HT-29 (cell line): ENCODE measurements at regions not wholly inside any gene's neighbourhood (a gene's known extent, or its start where the extent isn't known, plus 50 kb on each side); places are given as distances from the start of the nearest gene placed in this dataset.
"Not testable (repeated sequence)": the region's sequence is repeated elsewhere in the genome, so short reads cannot be mapped to it uniquely, and the experiment has no call there.

Experiments used
- DNase-seq: peaks from one replicate; pipeline ENCODE4 v3.0.0-alpha.2; 2015; ENCODE audit warnings: low spot score

DNA sequence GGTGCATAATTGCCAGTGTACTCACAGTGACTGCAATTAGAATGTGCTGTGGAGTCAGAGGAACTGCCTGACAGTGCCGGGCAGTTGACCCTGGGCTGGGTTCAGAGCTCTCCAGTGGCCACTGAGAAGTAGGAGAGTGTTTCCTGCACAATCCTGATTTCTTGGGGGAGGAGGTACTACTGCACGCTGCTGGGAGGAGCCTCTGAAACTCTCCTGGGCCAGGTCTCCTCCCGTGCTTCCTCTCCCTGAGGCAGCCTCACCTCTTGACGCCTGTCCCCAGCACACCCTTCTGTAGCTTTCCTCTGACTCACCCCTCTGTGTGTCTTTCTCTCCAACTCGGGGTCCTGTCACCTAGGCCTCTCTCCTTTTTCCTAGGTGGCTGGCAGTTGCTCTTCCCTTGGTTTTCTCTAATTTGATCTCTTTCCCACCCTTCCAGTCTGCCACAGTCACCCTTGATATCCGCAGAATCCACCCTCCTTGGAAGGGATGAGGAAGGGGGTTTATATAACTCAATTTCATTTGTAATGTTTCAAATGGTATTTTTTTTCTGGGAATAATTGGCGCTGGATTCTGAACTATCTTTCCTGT lies 264.7 kb upstream of the PLGLB2 start:
- DNase-seq = peak; percentile 1

DNA sequence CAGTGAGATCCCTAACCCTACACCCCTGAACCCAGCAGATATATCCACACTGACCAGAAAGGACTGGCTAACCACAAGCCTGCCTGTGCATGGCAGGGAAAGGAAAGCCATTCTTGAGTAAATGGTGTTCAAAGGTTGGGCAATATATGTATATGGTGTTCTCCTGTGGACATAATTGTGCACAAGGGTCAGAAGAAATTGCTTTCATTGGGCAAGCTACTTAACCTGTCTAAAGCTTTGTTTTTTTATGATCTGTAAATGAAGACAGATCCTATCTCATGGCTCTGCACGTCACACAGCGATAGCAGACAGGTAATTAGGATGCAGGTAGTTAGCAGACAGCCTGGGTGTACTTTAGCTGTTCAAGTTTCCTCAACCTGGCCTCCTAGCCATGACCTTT lies 263.5 kb upstream of the PLGLB2 start:
- DNase-seq = not testable (repeated sequence)

DNA sequence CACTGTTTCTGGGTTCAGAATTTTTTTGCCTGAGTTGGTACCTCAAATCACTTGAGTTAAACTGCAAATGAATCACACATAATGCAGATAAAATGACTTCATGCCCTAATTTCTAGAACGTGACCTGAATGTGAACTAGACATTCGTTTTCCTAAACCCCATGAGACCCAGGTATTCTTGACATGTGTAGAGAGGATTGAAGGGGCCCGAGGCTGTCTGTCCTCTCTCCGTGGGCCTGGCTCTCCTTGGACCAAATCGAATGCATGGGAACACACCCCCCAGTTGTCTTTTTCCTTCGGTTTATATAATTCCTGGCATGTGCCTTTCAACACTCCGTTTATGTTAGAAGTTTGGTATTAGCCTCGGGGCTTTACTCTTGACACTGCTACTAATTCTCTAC lies 262.4 kb upstream of the PLGLB2 start:
- DNase-seq = not testable (repeated sequence)

DNA sequence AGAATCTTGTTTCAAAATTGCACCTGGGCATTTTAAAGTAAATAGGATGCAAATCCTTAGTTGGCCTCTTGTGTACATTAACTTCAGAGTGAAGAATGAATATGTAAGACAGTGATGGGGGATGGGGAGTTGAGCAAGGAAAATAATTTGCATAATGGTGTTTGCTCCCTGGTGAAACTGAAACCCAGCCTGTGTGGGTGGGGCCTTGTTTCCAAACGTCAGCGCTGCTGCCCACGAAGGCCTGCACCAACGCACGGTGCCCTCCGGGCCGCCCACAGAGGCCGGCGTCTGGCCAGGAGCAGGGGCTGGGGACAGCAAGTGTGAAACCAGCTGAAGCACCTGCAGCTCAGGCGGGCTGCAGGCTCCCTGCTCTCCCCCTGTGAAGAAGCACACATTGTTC lies 262.0 kb upstream of the PLGLB2 start:
- not testable (repeated sequence) for DNase-seq

DNA sequence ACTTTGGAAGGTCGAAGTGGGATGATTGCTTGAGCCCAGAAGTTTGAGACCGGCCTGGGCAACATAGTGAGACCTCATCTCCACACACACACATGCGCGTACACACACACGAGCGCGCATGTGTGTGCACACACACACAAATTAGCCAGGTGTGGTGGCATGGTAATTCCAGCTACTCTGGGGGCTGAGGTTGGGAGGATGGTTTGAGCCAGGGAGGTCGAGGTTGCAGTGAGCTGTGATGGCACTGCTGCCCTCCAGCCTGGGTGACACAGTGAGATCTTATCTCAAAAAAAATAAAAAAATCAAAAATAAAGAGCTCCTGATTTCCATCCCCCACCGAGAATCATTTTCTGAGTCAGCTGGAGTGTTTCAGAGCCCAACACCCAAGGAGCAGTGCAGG lies 261.5 kb upstream of the PLGLB2 start:
- peak; percentile 2 for DNase-seq

DNA sequence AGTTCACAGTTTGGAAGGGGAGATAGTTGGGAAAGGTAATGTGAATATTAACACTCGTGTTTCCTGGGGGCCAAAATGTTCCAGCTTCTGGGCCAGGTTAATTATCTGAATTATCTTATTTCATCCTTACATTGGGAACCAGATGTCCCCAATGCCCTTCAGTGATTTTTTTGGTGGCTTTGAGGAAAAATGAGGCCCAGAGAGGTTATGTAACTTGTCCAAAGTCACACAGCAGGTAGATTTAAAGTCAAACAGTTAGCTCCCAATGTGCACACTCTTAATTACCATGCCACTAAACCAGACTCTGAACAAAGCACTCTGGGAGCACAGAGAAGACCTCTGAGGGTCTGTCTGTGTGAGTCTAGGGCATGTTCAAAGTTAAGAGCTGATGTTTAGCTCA lies 259.9 kb upstream of the PLGLB2 start:
- DNase-seq = not testable (repeated sequence)

DNA sequence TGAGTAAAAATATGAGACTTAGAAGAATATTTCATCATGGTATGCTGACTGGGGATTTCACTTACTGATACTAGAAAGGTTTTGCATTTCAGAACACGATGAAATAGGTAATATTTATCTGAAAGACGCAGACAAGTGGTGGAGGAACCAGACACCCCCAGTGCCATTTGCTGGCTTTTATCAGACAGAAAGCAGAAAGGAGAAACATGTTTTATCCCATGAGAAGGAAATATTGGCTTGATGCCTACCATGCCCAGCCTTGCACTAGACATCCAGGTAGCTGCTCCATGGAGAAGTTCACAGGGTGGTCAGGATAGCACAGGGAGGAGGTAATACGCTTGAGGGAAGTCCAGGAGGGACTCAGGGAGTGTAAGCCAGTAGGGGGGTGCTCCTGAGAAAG lies 258.9 kb upstream of the PLGLB2 start:
- DNase-seq = not testable (repeated sequence)

DNA sequence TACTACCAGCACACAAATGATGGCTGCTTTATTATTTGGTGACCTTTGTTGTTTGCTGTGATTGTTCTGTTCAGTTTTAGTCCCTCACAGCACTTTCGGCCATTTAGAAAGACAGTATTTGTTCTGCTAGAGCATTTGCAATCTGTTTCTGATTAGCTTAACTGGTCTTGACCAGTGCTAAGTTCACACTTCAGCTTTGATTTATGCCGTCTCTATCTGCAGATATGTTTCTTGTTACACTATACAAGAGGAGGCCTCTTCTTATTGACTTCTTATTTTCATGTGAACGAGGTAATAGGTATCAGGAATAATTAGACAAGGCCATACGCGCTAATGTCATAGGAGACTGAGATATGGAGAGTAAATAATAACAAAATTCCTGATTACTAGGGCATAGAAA lies 253.0 kb upstream of the PLGLB2 start:
- DNase-seq = not testable (repeated sequence)

DNA sequence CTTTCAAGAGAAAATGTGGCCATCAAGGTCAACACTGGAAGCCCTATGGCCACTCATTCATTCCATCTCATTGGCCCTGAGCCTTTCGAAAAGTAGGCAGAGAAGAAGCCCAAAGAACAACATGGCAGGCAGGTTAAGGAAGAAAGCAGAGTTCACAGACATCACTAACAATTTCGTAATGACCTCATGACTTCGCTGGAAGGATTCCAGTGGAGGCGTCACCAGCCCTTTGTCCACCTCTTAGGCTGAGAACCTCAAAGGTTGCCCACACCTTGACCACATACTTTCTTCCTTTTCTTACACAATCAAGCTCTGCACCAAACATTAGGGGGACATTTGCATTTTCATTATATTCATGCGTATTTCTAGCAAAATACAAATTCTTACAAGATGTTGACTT lies 252.4 kb upstream of the PLGLB2 start:
- DNase-seq = not testable (repeated sequence)

DNA sequence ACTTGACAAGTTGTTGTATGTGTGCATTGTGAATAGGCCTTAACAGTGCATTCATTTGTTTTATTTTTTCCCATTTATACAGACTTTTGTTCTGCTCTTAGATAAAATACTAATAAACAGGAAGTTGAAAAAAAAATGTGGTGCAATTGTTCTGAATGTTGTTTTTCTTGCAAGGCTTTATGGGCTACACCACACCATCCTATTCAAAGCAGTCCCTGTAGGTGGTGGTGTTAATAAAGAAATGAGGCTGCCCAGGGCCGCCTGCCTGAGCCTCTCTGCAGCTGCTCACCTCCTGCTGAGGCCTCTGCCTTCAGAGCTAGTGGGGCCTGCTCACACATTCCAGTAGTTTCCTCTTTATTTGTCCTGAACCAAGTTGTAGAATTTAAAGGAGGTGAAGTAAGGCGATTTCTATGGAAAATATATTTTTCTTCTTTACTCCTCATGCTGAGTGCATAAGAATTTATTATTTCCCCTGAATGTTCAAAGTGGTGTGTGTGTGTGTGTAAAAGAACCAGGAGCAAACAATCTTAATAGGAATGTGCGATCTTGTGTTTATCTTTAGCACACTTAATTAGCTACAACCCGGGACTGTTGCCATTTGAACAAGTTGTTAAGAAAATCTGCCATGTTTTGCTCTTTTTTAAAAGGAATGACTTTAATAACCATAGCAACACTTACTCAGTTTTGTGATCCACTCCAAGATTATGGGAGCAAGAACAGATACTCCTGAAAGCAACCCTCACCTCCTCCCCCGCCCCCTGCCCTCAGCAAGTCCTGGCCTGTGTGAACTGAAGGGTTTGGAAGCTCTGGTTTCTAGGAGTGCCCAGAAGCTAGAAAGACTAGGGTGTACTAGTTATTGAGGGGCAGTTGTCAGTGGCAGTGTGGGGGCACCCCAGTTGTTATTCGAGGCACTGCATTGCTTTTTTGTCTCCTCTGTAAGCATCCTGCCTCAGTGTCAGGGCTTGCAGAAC lies 251.6 kb upstream of the PLGLB2 start:
- DNase-seq = not testable (repeated sequence)

DNA sequence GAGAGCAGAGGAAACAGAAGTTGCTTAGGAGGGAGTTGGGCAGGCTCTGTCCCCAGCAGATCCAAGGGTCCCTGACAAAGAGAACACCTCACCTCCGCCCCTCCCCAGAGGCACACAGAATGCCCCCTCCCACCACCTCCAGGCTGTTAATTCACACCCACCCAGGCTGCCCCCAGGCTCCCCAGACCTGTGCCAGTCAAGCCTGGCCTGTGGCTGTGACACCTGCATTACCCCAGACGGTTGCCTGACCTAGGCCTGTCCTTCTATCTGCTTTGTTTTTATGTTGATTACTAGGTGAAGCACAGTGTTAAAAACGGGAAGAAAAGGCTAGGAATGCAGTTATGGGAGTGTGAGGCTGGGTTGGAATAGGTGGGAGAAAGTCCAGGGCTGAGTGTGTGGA lies 250.8 kb upstream of the PLGLB2 start:
- DNase-seq = not testable (repeated sequence)

DNA sequence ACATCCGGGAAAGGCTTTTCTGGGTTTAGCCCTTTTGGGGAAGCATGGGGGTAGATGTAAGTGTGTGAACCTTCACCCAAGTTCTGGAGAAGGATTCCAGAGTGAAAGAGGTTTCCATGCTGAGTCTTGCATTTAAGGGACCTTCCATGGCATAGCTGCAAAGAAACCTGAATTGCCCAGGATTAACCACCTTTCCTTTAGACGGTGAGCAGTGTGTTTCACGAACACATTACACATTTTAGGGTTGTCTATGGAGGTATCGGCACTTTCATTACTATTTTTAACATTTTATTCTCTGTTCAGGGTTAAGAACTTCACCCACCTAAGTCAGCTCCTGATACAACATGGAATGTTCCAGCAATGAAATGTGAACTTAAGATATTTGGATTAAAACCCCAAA lies 250.2 kb upstream of the PLGLB2 start:
- DNase-seq = not testable (repeated sequence)

DNA sequence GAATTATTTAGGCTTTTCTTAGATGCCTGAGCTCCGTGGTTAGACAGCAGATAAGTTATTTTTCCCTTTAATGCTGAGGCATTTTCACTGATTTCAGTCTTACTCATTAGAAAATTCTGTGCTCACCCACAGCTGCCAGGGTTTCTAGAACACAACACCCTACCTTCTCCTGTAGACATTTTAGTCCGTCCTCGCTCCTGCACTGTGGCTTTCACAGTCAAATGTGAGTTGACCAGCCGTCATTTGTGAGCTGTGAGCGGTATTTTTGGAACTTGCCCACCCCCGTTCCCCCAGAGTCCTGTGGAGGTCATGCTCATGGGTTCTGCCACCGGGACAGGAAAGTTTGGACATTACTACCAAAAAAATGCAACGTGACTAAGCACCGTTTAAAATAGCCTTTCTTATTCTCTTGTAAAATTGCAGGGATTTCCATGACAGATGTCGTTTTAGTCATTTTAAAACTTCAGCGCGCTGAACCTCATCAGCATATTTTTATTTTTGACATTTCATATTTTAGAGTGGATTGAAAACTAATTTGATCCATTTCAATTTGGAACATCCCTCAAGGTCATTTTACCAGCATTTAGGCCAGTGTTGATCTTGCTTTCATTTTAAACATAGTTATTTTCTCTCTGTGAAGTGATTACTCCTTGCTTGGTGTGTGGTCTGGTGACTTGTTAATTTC lies 249.6 kb upstream of the PLGLB2 start:
- DNase-seq = not testable (repeated sequence)

DNA sequence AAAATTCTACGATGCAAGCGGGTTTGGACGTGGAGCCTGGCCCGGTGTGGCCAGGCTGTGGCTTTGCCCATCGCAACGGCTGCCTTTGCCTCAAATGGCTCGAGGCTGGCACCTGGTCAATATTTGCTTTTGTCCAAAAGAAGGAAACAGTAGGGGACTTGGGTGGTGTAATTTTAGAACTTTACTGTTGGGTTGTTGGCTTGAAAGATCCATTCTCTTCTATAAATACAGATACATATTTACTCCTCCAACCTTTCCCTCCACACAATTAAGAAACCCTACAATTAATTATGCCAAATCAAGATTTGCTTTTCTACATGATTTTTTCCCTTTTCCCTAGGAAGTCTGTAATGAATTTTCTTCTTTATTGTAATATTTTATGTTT lies 249.0 kb upstream of the PLGLB2 start:
- DNase-seq = not testable (repeated sequence)

DNA sequence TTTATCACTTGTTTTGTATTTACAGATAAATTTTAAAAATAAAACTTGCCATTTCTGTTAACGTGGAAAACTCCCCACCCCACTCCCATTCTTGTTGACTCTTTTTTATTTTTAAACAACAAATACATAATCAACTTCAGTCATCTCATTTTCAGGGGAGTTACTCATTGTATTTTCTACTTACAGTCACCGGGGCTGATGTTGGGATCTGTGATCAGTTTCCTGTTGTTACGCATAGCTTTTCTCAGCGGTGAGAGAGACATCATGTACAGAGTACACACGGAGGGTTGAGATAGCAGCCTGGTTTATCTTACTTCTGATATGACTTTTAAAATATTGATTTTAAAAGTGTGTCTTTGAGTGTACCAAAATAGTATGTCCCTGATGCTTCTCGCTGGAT lies 248.0 kb upstream of the PLGLB2 start:
- not testable (repeated sequence) for DNase-seq

DNA sequence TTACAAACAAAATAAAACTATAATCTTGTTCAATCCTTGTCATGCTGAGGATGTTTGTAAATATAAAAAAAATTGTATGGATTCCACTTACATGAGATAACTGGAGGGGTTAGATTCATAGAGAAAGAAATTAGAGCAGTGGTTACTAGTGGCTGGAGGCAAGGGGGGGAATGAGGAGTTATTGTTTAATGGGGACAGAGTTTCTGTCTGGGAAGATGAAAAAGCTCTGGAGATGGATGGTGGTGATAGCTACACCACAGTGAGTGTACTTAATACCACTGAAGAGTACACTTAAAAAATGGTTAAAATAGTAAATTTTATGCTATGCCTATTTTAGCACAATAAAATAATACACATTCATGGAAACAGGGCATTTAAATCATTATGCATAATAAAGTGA lies 247.5 kb upstream of the PLGLB2 start:
- not testable (repeated sequence) for DNase-seq

DNA sequence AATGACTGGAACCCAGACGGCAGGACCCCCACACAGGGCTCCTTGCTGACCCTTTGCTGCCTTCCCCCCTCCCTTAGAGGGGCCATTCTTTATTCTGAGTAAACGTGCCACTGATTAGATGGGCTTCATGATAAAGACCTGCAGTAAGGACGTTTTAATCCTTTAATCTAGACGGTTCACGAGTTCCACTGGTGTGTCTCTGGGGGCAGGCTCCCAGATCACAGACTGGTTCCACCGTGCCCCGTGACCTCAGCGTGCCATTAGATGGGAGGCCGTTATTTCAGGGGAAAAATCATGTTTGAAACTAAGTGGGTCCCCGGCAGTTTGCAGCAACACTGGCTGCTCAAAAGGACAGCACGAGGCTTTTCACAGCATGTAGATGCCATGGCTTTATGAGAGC lies 246.9 kb upstream of the PLGLB2 start:
- not testable (repeated sequence) for DNase-seq

DNA sequence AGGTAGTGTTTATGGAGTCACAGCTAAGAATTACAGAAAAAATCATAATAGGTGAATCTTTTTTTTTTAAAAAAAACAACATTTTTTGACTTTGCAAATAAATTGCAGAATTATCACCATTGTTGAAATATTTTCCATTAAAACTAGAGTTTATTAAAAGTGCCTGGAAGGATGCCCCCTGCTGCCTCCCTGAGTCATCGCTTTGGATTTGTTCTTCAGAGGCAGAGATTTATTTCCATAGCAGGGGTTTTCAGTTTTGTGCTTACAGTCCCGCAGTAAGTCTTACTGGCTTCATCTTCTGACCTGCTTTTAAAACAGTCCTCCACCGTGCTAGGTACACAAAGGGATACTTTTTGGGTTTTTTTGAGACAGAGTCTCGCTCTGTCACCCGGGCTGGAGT lies 244.9 kb upstream of the PLGLB2 start:
- DNase-seq = not testable (repeated sequence)

DNA sequence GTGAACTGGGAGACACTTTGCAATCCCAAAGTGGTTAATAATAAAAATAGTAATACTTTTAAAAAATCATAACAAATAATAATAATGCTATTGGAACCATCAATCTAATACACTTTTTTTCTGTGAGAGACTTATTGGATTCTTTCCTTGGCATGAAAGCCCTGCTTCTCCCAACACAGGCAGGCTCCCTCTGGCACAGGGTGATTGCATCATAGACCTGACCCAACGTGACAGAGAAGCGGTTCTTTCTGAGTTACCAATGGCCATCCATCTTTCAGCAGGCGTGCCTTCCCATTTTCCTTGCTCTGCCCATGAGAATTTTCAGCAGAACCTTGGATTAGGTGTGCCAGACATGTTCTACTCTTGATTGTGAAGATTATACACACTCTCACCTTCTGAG lies 242.6 kb upstream of the PLGLB2 start:
- not testable (repeated sequence) for DNase-seq

DNA sequence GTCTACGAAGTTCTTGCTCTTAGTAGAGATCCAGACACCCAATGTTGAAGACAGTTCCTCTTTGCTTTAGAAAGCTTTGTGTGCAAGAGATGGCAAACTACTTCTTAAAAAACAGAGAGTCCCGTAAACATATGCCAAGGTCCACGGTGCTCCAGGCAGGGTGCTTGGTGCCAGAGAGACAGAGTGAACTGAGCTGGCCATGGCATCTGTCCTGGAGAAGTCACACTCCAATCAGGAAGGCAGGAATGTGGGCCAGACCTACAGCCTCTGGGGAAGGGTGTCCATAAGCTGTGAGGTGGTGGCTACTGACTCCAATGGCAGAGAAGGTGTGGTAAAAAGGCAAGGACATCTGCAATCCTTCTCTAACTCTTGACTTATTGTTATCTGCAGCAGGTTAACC lies 242.0 kb upstream of the PLGLB2 start:
- not testable (repeated sequence) for DNase-seq

DNA sequence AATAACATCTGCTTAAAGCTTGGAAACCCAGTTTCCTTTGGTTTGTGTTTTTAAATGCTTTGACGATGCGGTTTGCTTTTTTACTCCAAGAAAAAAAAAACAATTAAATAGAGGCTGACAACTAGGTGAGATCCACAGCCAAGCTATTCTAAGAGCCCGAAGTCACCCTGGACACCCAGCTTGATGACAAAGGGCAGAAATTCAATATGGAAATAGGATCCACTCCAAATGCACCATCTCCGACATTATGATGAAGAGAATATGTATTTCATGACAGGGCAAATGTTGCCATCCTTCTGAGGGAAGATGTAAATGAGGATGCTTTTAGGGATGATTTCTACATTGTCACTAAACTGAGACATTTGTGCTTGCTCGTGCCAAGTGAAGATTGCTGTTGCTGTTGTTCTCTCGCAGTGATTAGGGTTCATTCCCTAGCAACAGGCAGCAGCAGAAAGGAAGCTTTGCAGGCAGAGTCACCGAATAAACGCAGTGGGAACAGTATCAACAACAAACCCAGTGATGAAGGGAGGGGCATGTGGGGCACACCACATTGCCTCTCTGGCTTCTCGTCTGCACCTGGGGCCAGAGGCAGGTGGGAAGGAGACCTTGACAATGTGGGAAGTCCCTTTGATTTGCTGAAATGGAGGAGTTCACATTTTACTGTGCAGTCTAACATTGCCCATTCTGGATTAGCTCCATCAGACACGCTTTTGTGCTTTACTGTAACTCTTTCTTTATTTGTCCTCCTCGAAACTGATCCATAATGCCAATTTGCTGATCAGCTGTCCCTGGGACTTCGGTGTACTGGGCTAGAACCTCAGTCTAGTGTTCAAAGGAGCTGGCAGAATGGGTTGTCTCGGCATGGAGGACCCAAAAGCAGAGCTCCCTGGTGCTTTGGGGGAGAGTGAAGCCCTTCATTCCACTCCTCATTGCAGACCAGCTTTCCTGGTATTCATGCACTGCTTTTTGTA lies 240.2 kb upstream of the PLGLB2 start:
- not testable (repeated sequence) for DNase-seq
